Stomach (tissue), 8 donors: ENCODE measurements at regions not wholly inside any gene's neighbourhood (a gene's known extent, or its start where the extent isn't known, plus 50 kb on each side); places are given as distances from the start of the nearest gene placed in this dataset.

ENCODE experiments used
- DNase-seq, 2 donors: peaks; one replicate each; pipeline versions ENCODE4 v3.0.0 to v3.0.0-alpha.2; 2013 to 2019
- H3K27ac ChIP-seq, 5 donors: fragments of 200-600 bp in 4 of 5; sonication (generic) in 4 of 5; one replicate each; pipeline ENCODE4 v1.5.1; 2013 to 2019; ENCODE audit warnings: mild to moderate bottlenecking in 1 of 5, moderate library complexity in 1 of 5
- H3K27me3 ChIP-seq, 3 donors: fragments of 200-600 bp; sonication (generic); one replicate each; pipeline ENCODE4 v1.5.1; 2017 to 2019; ENCODE audit warnings: mixed run types in 1 of 3
- H3K36me3 ChIP-seq, 4 donors: fragments of 200-600 bp; sonication (generic); 1 replicate in 3 of 4; 2 replicates in 1 of 4; pipeline ENCODE4 v1.5.1; 2016 to 2019
- H3K4me1 ChIP-seq, 4 donors: fragments of 200-600 bp; sonication (generic); one replicate each; pipeline ENCODE4 v1.5.1; 2016 to 2019
- H3K4me3 ChIP-seq, 4 donors: fragments of 200-600 bp; sonication (generic) in 3 of 4; one replicate each; pipeline ENCODE4 v1.5.1; 2016 to 2019; ENCODE audit warnings: mild to moderate bottlenecking in 1 of 4
- H3K9me3 ChIP-seq, 4 donors: fragments of 200-600 bp; sonication (generic); one replicate each; pipeline ENCODE4 v1.5.1; 2016 to 2019
- EP300 ChIP-seq: sonication (generic); formaldehyde crosslinking; IDR thresholded peaks from one replicate; pipeline ENCODE4 v1.6.1; 2017; ENCODE audit warnings: antibody characterized with exemption
- POLR2A ChIP-seq, 4 donors: fragments of 450-650 bp; IDR thresholded peaks; one replicate each; pipeline ENCODE4 v1.6.1; 2016; ENCODE audit warnings: antibody characterized with exemption in 4 of 4, control low read depth in 2 of 4, mild to moderate bottlenecking in 1 of 4, moderate library complexity in 1 of 4
- POLR2AphosphoS5 ChIP-seq, 3 donors: sonication (generic); formaldehyde crosslinking; IDR thresholded peaks; one replicate each; pipeline ENCODE4 v1.6.1; 2016; ENCODE audit warnings: antibody characterized with exemption in 3 of 3
- WGBS, 5 donors: extraction: QIAGEN DNeasy Blood & Tissue Kit in 3 of 5; methylation state at CpG; one replicate each; pipeline versions ENCODE4 v1.1.5 to v1.1.7; 2013 to 2018; 5-methylcytosine and 5-hydroxymethylcytosine counted together
- intact Hi-C: fragments of 100-400 bp; cut with DNase I; formaldehyde crosslinking; loops from one replicate; pipeline ENCODE4 v1.15.1; 2023; ENCODE audit warnings: low total_unique reads
- TF ChIP-seq, protein P1 (sequence below), 7 experiments: fragments of 450-650 bp in 4 of 7; fragments of 200-600 bp in 3 of 7; sonication (generic) in 3 of 7; IDR thresholded peaks; one replicate each; pipeline ENCODE4 v1.5.1; 2016 to 2019; ENCODE audit warnings: antibody characterized with exemption in 7 of 7, control low read depth in 2 of 7, mild to moderate bottlenecking in 1 of 7
- donor health status: healthy with polysubstance abuse.
- donor health status: Bipolar disorder and iron deficiency.
- donor health status: healthy.

DNA sequence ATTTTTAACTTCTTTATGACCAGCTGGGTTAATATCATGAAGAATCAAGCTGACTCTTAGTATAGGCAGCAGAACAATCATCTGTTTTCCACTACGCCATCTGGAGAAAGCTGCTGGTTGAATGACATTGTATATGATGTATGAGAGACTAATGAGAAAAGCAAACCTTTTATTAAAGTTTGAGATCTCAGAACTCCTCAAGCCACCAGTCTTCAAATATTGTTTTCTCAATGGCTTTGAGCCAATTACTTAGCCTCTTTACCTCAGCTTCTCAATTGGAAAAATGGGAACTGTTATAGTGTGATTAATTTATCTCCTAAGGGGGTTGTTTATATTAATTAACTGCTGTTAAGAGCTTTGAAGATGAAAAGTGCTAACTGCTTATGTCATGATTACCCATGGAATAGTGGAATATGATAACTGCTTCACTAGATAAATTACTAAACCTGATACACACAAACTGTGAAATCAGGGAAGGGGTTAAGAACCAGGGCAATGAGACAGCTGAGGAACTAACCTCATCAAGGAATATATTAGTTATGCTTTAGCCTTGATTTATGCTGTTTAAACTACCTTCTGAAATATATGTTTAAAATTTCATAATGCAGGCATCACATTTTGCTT is 330.1 kb downstream of the SOX2 start:
- no peak overlapping the region for H3K27ac ChIP-seq
- intact Hi-C loops, result no loop called here
- H3K4me1 ChIP-seq, result no peaks in the 10 kb centered on the region
- no peak for TF ChIP-seq EP300
- H3K36me3 ChIP-seq, result no peaks in the 10 kb centered on the region
- 46 to 71% (median 68%) methylated on average over 1 of the region's 1 CpG for WGBS, 5 donors
- H3K27me3 ChIP-seq, result no peaks in the 10 kb centered on the region
- no peak overlapping the region for H3K4me3 ChIP-seq
- peak in 1 of 2 donors; percentile 28 for DNase-seq
- no peaks in the 10 kb centered on the region for H3K9me3 ChIP-seq

DNA sequence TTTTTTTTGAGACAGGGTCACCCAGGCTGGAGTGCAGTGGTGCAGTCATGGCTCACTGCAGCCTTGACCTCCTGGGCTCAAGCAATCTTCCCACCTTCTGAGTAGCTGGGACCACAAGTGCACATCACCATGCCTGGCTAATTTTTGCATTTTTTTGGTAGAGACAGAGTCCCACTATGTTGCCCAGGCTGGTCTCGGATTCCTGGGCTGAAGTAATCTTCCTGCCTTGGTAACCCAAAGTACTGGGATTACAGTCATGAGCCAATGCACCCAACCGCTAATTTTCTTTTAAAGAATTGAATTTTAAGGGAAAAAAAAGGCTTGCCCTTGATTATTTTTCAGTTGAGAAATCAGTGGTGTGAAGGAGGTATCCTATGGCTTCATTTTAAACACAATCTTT is 334.0 kb downstream of the SOX2 start:
- H3K27ac ChIP-seq, result no peak overlapping the region
- no peak overlapping the region for H3K4me3 ChIP-seq
- DNase-seq, result no peak
- TF ChIP-seq, protein P1, sequence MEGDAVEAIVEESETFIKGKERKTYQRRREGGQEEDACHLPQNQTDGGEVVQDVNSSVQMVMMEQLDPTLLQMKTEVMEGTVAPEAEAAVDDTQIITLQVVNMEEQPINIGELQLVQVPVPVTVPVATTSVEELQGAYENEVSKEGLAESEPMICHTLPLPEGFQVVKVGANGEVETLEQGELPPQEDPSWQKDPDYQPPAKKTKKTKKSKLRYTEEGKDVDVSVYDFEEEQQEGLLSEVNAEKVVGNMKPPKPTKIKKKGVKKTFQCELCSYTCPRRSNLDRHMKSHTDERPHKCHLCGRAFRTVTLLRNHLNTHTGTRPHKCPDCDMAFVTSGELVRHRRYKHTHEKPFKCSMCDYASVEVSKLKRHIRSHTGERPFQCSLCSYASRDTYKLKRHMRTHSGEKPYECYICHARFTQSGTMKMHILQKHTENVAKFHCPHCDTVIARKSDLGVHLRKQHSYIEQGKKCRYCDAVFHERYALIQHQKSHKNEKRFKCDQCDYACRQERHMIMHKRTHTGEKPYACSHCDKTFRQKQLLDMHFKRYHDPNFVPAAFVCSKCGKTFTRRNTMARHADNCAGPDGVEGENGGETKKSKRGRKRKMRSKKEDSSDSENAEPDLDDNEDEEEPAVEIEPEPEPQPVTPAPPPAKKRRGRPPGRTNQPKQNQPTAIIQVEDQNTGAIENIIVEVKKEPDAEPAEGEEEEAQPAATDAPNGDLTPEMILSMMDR (IDR thresholded peaks at IDR 0.05), result no peak
- TF ChIP-seq EP300, result no peak
- no peak for TF ChIP-seq POLR2A (IDR thresholded peaks at IDR 0.05)
- no peak for TF ChIP-seq POLR2AphosphoS5 (IDR thresholded peaks at IDR 0.05)
- H3K36me3 ChIP-seq, result no peaks in the 10 kb centered on the region
- no peaks in the 10 kb centered on the region for H3K4me1 ChIP-seq
- WGBS, 5 donors, result 75 to 92% (median 84%) methylated on average over 2 of the region's 2 CpGs
- intact Hi-C loops, result no loop called here
- no peaks in the 10 kb centered on the region for H3K9me3 ChIP-seq
- no peaks in the 10 kb centered on the region for H3K27me3 ChIP-seq

DNA sequence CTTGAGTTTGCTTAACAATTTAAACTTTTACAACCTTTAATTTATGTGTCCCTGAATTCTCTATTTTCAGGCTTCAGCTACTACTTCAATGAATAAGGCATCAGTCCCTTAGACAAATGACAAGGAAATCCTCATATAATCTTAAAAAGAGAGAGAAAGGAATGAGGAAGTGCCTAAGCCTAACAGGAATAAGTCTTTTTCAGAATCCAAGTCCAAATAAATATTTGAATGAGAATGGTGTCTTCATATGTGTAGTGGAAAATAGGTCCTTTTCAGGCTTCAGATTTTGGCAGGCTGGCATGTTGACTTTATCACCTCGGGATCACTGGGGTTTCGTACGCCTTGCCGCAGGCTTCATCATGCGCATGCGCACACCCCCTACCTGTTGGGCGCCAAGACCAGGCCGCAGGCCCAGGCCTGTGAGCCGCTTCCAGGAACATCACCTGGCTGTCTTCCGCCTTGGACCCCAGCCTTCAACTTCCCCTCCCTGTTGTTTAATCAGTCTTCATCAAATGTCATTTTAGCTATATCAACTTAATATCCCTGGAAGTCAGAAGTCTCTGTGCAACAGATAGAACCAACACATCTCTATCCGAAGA is 334.5 kb downstream of the SOX2 start:
- H3K4me1 ChIP-seq, result no peaks in the 10 kb centered on the region
- DNase-seq, result peak in 1 of 2 donors; percentile 18
- no peaks in the 10 kb centered on the region for H3K36me3 ChIP-seq
- H3K9me3 ChIP-seq, result no peaks in the 10 kb centered on the region
- TF ChIP-seq POLR2AphosphoS5 (IDR thresholded peaks at IDR 0.05) (no peak), EP300 (no peak), POLR2A (IDR thresholded peaks at IDR 0.05) (no peak)
- TF ChIP-seq, protein P1 (IDR thresholded peaks at IDR 0.05), result no peak
- no peaks in the 10 kb centered on the region for H3K27me3 ChIP-seq
- 78 to 87% (median 85%) methylated on average over 11 of the region's 11 CpGs for WGBS, 5 donors
- intact Hi-C loops, result no loop called here
- no peak overlapping the region for H3K4me3 ChIP-seq
- H3K27ac ChIP-seq, result no peak overlapping the region

DNA sequence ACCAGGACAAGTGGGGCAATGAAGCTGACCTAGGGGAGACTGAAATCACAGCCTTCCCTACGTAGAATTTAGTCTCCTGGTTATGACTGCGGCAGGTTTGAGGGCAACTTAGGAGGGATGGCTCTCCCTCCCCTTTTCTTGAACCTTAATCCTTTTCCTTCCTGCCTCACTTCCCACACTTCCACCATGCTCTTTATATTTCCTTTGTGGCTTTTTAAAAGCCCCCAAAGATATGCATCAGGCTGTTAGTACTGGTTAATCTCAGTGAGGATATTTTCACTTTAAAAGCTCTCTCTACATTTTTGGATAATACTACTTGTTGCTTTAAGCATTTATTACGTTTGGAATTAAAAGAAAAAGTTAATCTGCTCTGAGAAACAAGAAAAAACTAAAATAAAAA is 339.2 kb downstream of the SOX2 start:
- no peaks in the 10 kb centered on the region for H3K9me3 ChIP-seq
- TF ChIP-seq POLR2A (IDR thresholded peaks at IDR 0.05) (no peak), POLR2AphosphoS5 (IDR thresholded peaks at IDR 0.05) (no peak), EP300 (no peak)
- TF ChIP-seq, protein P1 (IDR thresholded peaks at IDR 0.05), result no peak
- peaks cover 0 to 3% (median 0%) of the 10 kb centered on the region in 4 donors for H3K4me1 ChIP-seq
- H3K36me3 ChIP-seq, result no peaks in the 10 kb centered on the region
- H3K4me3 ChIP-seq, result no peak overlapping the region
- H3K27ac ChIP-seq, result no peak overlapping the region
- no peaks in the 10 kb centered on the region for H3K27me3 ChIP-seq
- intact Hi-C loops, result no loop called here
- WGBS, 5 donors, result 59 to 76% (median 71%) methylated on average over 3 of the region's 3 CpGs
- no peak for DNase-seq

DNA sequence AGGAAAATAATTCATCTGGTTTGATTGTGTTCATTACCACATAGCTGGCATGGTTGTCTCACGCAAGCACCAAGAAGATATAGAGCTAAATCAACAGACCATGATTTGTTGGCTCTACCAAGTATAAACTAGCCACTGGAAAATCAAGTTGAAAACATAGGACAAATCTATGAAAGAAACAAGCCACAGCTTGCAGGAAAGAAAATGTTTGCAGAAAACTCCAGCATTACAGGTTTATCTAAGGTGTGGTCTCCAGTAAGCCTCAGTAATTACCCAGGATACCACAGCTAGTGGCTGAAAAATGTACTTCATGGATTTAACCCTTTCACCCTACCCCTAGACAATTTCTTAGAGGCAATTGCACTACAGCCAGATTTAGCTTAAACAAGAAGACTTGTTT is 340.6 kb downstream of the SOX2 start:
- WGBS, 5 donors, result 34 to 62% (median 55%) methylated on average over 1 of the region's 1 CpG
- no peak for TF ChIP-seq POLR2A (IDR thresholded peaks at IDR 0.05)
- no peak for TF ChIP-seq POLR2AphosphoS5 (IDR thresholded peaks at IDR 0.05)
- TF ChIP-seq, protein P1 (IDR thresholded peaks at IDR 0.05), result no peak
- no peak for TF ChIP-seq EP300
- Histone ChIP-seq H3K9me3 (no peaks in the 10 kb centered on the region), H3K27me3 (no peaks in the 10 kb centered on the region), H3K27ac (no peak overlapping the region), H3K4me1 (peaks cover 0 to 3% (median 0%) of the 10 kb centered on the region in 4 donors), H3K4me3 (no peak overlapping the region), H3K36me3 (no peaks in the 10 kb centered on the region)
- intact Hi-C loops, result no loop called here
- peak in 1 of 2 donors; percentile 51 for DNase-seq
